BLaER1 (cell line): ENCODE measurements at regions not wholly inside any gene's neighbourhood (a gene's known extent, or its start where the extent isn't known, plus 50 kb on each side); places are given as distances from the start of the nearest gene placed in this dataset.

Experiments
- H3K27ac ChIP-seq: shearing (Covaris generic); formaldehyde crosslinking; 2 replicates; pipeline ENCODE4 v1.8.1; 2022
- H3K27me3 ChIP-seq: shearing (Covaris generic); formaldehyde crosslinking; 2 replicates; pipeline ENCODE4 v1.8.1; 2022
- H3K36me3 ChIP-seq: shearing (Covaris generic); formaldehyde crosslinking; 2 replicates; pipeline ENCODE4 v1.8.1; 2022
- H3K4me1 ChIP-seq: shearing (Covaris generic); formaldehyde crosslinking; 2 replicates; pipeline ENCODE4 v1.8.1; 2022
- H3K4me2 ChIP-seq: shearing (Covaris generic); formaldehyde crosslinking; 2 replicates; pipeline ENCODE4 v1.8.1; 2022
- H3K4me3 ChIP-seq: shearing (Covaris generic); formaldehyde crosslinking; 2 replicates; pipeline ENCODE4 v1.8.1; 2022
- H3K9ac ChIP-seq: shearing (Covaris generic); formaldehyde crosslinking; 2 replicates; pipeline ENCODE4 v1.8.1; 2022
- H3K9me3 ChIP-seq: shearing (Covaris generic); formaldehyde crosslinking; 2 replicates; pipeline ENCODE4 v1.8.1; 2022
- H4K20me1 ChIP-seq: shearing (Covaris generic); formaldehyde crosslinking; 2 replicates; pipeline ENCODE4 v1.8.1; 2022
- Cebpa-rat ChIP-seq: shearing (Covaris generic); IDR thresholded peaks from 2 replicates; pipeline ENCODE4 v1.8.1; 2022

DNA sequence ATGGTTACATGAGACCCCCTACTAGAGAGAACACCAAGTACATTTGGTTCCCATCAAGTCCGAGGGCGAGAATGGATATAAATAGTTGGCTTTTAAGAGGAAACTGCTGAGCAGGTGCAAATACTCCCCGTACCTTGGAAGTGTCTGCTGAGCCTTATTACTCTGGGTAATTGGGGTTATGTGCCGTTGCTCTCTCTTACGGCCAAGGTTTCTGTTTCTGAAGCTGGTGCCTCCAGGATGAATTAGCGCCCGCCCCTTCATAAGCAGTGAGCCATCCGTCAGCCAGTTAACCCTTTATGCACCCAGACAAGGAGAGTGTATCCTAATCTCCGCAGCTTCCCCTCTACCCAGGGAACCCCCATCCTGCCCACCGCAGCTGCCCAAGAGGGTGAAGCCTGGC is 90.4 kb upstream of the AJAP1 start:
- Histone ChIP-seq H3K27me3 (no peaks in the 10 kb centered on the region), H3K4me3 (no peak overlapping the region), H3K9me3 (peaks cover 10% of the 10 kb centered on the region), H3K4me2 (no peak overlapping the region), H3K4me1 (no peaks in the 10 kb centered on the region), H3K9ac (no peak overlapping the region), H3K36me3 (no peaks in the 10 kb centered on the region), H4K20me1 (no peaks in the 10 kb centered on the region), H3K27ac (no peak overlapping the region)
- TF ChIP-seq Cebpa-rat, result no peak

GRCh38 chr1:4565166-4565565 is 89.2 kb upstream of the AJAP1 start:
- Histone ChIP-seq H3K27me3 (no peaks in the 10 kb centered on the region), H3K9me3 (peaks cover 10% of the 10 kb centered on the region), H3K4me1 (no peaks in the 10 kb centered on the region), H4K20me1 (no peaks in the 10 kb centered on the region), H3K9ac (no peak overlapping the region), H3K36me3 (no peaks in the 10 kb centered on the region), H3K27ac (no peak overlapping the region), H3K4me2 (no peak overlapping the region), H3K4me3 (no peak overlapping the region)
- TF ChIP-seq Cebpa-rat, result no peak

- Histone ChIP-seq H3K36me3 (no peaks in the 10 kb centered on the region), H3K4me3 (no peak overlapping the region), H3K4me2 (no peak overlapping the region), H3K9ac (no peak overlapping the region), H3K4me1 (no peaks in the 10 kb centered on the region), H3K27ac (no peak overlapping the region), H3K27me3 (no peaks in the 10 kb centered on the region), H4K20me1 (no peaks in the 10 kb centered on the region), H3K9me3 (peaks cover 10% of the 10 kb centered on the region)
- no peak for TF ChIP-seq Cebpa-rat
Observed at GRCh38 chr1:4565801-4566449, 88.5 kb upstream of the AJAP1 start.

DNA sequence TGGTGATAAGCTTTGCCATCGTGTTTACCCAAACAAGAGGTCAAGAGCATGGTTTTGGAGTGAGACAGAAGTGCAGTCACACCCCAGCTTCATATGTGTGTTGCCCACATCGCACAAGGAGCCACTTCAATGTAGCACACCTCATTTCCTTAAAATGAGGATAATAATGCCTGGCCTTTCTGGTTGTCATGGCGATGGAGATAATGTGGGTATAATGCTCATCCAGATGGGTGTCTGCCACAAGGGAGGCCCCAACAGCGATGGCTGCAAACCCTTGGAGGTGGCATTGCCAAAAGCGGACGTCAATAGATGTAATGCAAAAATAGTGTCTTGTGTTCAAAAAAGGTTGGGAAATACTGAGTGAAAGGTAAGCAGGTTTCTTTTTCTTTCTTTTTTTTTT is 83.1 kb upstream of the AJAP1 start:
- no peaks in the 10 kb centered on the region for H3K27me3 ChIP-seq
- H3K36me3 ChIP-seq, result no peaks in the 10 kb centered on the region
- H3K4me2 ChIP-seq, result no peak overlapping the region
- peaks cover 13% of the 10 kb centered on the region for H3K9me3 ChIP-seq
- TF ChIP-seq Cebpa-rat, result no peak
- no peak overlapping the region for H3K4me3 ChIP-seq
- no peak overlapping the region for H3K9ac ChIP-seq
- no peak overlapping the region for H3K27ac ChIP-seq
- H3K4me1 ChIP-seq, result no peaks in the 10 kb centered on the region
- no peaks in the 10 kb centered on the region for H4K20me1 ChIP-seq

DNA sequence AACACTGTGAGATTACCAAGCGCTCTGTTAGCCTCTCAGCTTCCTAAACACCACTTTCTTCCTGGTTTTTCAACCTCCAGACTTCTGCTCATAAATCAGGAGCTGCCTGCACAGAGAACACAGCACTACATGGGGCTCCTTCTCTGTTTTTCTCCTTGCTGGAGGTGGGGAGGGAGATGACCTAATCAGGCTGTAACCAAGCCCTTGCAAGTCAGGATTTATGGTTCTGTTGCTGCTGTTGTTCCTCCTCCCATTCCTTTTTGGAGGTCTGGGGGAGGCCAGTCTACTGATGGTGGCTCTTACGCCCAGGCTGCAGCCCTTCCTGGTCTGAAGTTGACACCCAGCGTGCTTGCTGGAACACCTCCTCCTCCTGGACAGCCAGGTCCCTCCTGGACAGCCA is 80.9 kb upstream of the AJAP1 start:
- H3K4me1 ChIP-seq, result no peaks in the 10 kb centered on the region
- H4K20me1 ChIP-seq, result no peaks in the 10 kb centered on the region
- H3K27me3 ChIP-seq, result no peaks in the 10 kb centered on the region
- no peak overlapping the region for H3K9ac ChIP-seq
- no peak for TF ChIP-seq Cebpa-rat
- H3K9me3 ChIP-seq, result 0 out of 2 replicates have a peak, but pooled peaks cover 9% of the 10 kb centered on the region
- no peaks in the 10 kb centered on the region for H3K36me3 ChIP-seq
- H3K27ac ChIP-seq, result no peak overlapping the region
- H3K4me2 ChIP-seq, result no peak overlapping the region
- H3K4me3 ChIP-seq, result no peak overlapping the region

DNA sequence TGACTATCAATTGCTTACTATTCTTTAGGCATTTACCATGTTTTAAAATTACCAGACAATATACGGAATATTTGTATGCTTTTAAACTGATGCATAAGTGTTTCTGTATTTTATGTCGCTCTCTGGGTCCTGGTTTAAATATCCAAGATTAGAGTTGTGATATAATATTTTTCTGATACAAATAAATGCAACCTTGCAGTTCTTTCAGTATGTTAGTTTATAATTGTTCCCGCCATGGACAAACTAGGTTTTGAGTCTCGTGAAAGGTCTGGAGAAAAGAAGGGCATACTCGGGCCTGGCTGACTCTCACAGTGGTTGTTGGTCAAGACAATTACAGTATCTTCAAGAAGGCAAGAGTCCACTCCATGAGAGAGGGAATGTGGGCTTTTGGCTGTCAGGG is 72.6 kb upstream of the AJAP1 start:
- no peak overlapping the region for H3K9ac ChIP-seq
- 0 out of 2 replicates have a peak, but pooled peaks cover 5% of the 10 kb centered on the region for H3K9me3 ChIP-seq
- no peaks in the 10 kb centered on the region for H3K36me3 ChIP-seq
- no peaks in the 10 kb centered on the region for H3K27me3 ChIP-seq
- H4K20me1 ChIP-seq, result no peaks in the 10 kb centered on the region
- H3K4me2 ChIP-seq, result no peak overlapping the region
- no peak overlapping the region for H3K4me3 ChIP-seq
- peaks cover 31% of the 10 kb centered on the region for H3K4me1 ChIP-seq
- no peak for TF ChIP-seq Cebpa-rat
- no peak overlapping the region for H3K27ac ChIP-seq

GRCh38 chr1:4584449-4584848 is 70.0 kb upstream of the AJAP1 start:
- Histone ChIP-seq H3K4me1 (peaks cover 31% of the 10 kb centered on the region), H3K27me3 (no peaks in the 10 kb centered on the region), H3K36me3 (no peaks in the 10 kb centered on the region), H3K4me2 (peak overlapping the region; percentile 73), H3K27ac (peak overlapping the region; percentile 50; the same call in 1 of the 2 replicates), H4K20me1 (no peaks in the 10 kb centered on the region), H3K9me3 (no peaks in the 10 kb centered on the region), H3K4me3 (no peak overlapping the region), H3K9ac (no peak overlapping the region)
- no peak for TF ChIP-seq Cebpa-rat

GRCh38 chr1:4585216-4585615 is 69.2 kb upstream of the AJAP1 start:
- H4K20me1 ChIP-seq, result no peaks in the 10 kb centered on the region
- no peak overlapping the region for H3K9ac ChIP-seq
- H3K27ac ChIP-seq, result no peak overlapping the region
- H3K27me3 ChIP-seq, result no peaks in the 10 kb centered on the region
- no peaks in the 10 kb centered on the region for H3K36me3 ChIP-seq
- no peak overlapping the region for H3K4me3 ChIP-seq
- H3K4me1 ChIP-seq, result peaks cover 31% of the 10 kb centered on the region
- H3K9me3 ChIP-seq, result no peaks in the 10 kb centered on the region
- no peak for TF ChIP-seq Cebpa-rat
- peak overlapping the region; percentile 73 for H3K4me2 ChIP-seq

GRCh38 chr1:4585705-4586104 is 68.7 kb upstream of the AJAP1 start:
- peak overlapping the region; percentile 73 for H3K4me2 ChIP-seq

GRCh38 chr1:4586611-4587160 is 67.7 kb upstream of the AJAP1 start:
- H3K36me3 ChIP-seq, result no peaks in the 10 kb centered on the region
- H3K4me1 ChIP-seq, result peaks cover 31% of the 10 kb centered on the region
- peak overlapping the region; percentile 73 for H3K4me2 ChIP-seq
- H3K9ac ChIP-seq, result no peak overlapping the region
- H3K9me3 ChIP-seq, result no peaks in the 10 kb centered on the region
- no peaks in the 10 kb centered on the region for H4K20me1 ChIP-seq
- no peak overlapping the region for H3K27ac ChIP-seq
- no peak overlapping the region for H3K4me3 ChIP-seq
- TF ChIP-seq Cebpa-rat, result no peak
- H3K27me3 ChIP-seq, result no peaks in the 10 kb centered on the region

More at GRCh38 chr1:4585705-4586104, 68.7 kb upstream of the AJAP1 start:
- H3K36me3 ChIP-seq, result no peaks in the 10 kb centered on the region
- no peak for TF ChIP-seq Cebpa-rat
- no peaks in the 10 kb centered on the region for H3K9me3 ChIP-seq
- H3K9ac ChIP-seq, result no peak overlapping the region
- no peaks in the 10 kb centered on the region for H3K27me3 ChIP-seq
- H3K27ac ChIP-seq, result no peak overlapping the region
- no peaks in the 10 kb centered on the region for H4K20me1 ChIP-seq
- H3K4me3 ChIP-seq, result no peak overlapping the region
- peaks cover 31% of the 10 kb centered on the region for H3K4me1 ChIP-seq
